Gastrocnemius medialis (tissue), 4 donors: ENCODE measurements at regions not wholly inside any gene's neighbourhood (a gene's known extent, or its start where the extent isn't known, plus 50 kb on each side); places are given as distances from the start of the nearest gene placed in this dataset.

Experiments used
- ATAC-seq, 2 donors: fragments of 150-250 bp; one replicate each; pipeline ENCODE4 v1.9.1; 2016
- DNase-seq, 2 donors: peaks; one replicate each; pipeline ENCODE4 v3.0.0-alpha.2; 2019
- H3K27ac ChIP-seq, 4 donors: fragments of 200-600 bp; sonication (generic); 1 replicate in 1 of 4; 2 replicates in 3 of 4; pipeline ENCODE4 v1.5.1; 2016 to 2018; ENCODE audit warnings: mild to moderate bottlenecking in 2 of 4, moderate library complexity in 1 of 4
- H3K27me3 ChIP-seq, 3 donors: fragments of 200-600 bp; sonication (generic) in 2 of 3; 1 replicate in 1 of 3; 2 replicates in 2 of 3; pipeline versions ENCODE4 v1.5.1 to v1.6.0; 2016 to 2019; ENCODE audit warnings: mild to moderate bottlenecking in 1 of 3, moderate library complexity in 1 of 3
- H3K36me3 ChIP-seq, 2 donors: fragments of 200-600 bp; sonication (generic) in 1 of 2; one replicate each; pipeline ENCODE4 v1.5.1; 2017 to 2018
- H3K4me1 ChIP-seq, 2 donors: fragments of 200-600 bp; sonication (generic) in 1 of 2; one replicate each; pipeline ENCODE4 v1.5.1; 2016 to 2017; ENCODE audit warnings: mild to moderate bottlenecking in 2 of 2
- H3K4me3 ChIP-seq, 4 donors: fragments of 200-600 bp; sonication (generic) in 3 of 4; 1 replicate in 1 of 4; 2 replicates in 3 of 4; pipeline ENCODE4 v1.5.1; 2016 to 2019; ENCODE audit warnings: mild to moderate bottlenecking in 2 of 4
- H3K9me3 ChIP-seq, 3 donors: fragments of 200-600 bp; sonication (generic) in 2 of 3; 1 replicate in 1 of 3; 2 replicates in 2 of 3; pipeline ENCODE4 v1.5.1; 2016 to 2019
- POLR2A ChIP-seq, 2 donors: fragments of 450-650 bp; IDR thresholded peaks; one replicate each; pipeline ENCODE4 v1.6.1; 2017; ENCODE audit warnings: antibody characterized with exemption in 2 of 2, mild to moderate bottlenecking in 2 of 2, moderate library complexity in 2 of 2
- in situ Hi-C, 4 donors: fragments of 200-750 bp; cut with MboI; loops; one replicate each; pipeline versions ENCODE4 v1.15.0 to v1.8.0; 2017; ENCODE audit warnings: low sequenced_read_pairs in 4 of 4
- intact Hi-C: fragments of 100-400 bp; cut with DNase I; formaldehyde crosslinking; loops from one replicate; pipeline ENCODE4 v1.15.1; 2023; ENCODE audit warnings: low total_unique reads
- TF ChIP-seq, protein P1 (sequence below), 5 experiments: fragments of 450-650 bp in 3 of 5; fragments of 200-600 bp in 2 of 5; sonication (generic) in 2 of 5; IDR thresholded peaks in 4 of 5; conservative IDR thresholded peaks in 1 of 5; 1 replicate in 4 of 5; 2 replicates in 1 of 5; pipeline ENCODE4 v1.5.1; 2016 to 2019; ENCODE audit warnings: antibody characterized with exemption in 5 of 5, mild to moderate bottlenecking in 3 of 5, moderate library complexity in 3 of 5

DNA sequence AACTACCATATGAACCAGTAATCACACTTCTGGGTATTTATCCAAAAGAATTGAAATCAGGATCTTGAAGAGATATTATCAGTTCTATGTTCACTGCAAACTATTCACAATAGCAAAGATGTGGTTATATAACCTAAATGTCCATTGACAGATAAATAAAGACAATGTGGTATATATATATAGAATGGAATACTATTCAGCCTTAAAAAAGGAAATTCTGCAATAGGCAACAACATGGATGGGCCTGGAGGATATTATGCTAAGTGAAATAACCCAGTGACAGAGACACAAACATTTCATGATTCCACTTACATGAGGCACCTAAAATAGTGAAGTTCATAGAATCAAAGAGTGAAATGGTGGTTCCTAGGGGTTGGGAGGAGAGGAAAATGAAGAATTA lies 90.6 kb upstream of the CDK1 start:
- Histone ChIP-seq H3K4me1 (no peaks in the 10 kb centered on the region), H3K27ac (no peak overlapping the region), H3K4me3 (no peak overlapping the region), H3K36me3 (no peaks in the 10 kb centered on the region), H3K27me3 (no peaks in the 10 kb centered on the region), H3K9me3 (no peaks in the 10 kb centered on the region)
- ATAC-seq: no peak
- in situ Hi-C loops (no loop called here), intact Hi-C loops (no loop called here)
- TF ChIP-seq, protein P1, sequence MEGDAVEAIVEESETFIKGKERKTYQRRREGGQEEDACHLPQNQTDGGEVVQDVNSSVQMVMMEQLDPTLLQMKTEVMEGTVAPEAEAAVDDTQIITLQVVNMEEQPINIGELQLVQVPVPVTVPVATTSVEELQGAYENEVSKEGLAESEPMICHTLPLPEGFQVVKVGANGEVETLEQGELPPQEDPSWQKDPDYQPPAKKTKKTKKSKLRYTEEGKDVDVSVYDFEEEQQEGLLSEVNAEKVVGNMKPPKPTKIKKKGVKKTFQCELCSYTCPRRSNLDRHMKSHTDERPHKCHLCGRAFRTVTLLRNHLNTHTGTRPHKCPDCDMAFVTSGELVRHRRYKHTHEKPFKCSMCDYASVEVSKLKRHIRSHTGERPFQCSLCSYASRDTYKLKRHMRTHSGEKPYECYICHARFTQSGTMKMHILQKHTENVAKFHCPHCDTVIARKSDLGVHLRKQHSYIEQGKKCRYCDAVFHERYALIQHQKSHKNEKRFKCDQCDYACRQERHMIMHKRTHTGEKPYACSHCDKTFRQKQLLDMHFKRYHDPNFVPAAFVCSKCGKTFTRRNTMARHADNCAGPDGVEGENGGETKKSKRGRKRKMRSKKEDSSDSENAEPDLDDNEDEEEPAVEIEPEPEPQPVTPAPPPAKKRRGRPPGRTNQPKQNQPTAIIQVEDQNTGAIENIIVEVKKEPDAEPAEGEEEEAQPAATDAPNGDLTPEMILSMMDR (IDR thresholded peaks at IDR 0.05 in 4 of 5, conservative IDR thresholded peaks at IDR 0.05 in 1 of 5): no peak
- TF ChIP-seq POLR2A (IDR thresholded peaks at IDR 0.05): no peak
- DNase-seq: no peak

DNA sequence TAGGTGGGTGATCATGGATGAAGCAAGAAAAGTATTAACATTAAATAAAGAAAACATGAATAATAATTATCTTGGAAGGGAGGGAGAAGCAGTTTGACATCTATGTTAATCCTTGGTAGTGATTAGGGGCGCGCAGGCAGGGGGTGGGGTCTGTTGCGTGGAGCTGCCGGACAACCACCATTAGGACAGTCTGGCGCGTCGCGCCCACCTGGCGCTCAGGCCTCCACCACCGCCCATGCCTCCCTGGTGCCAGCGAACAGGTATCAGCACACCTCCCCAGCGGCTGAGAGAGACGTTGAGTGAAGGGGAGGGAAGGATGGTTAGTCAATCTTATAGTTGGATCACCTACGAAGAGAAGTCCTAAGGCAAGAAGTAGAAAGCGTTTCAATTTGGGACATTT lies 94.2 kb upstream of the CDK1 start:
- Histone ChIP-seq H3K4me1 (no peaks in the 10 kb centered on the region), H3K4me3 (no peak overlapping the region), H3K36me3 (no peaks in the 10 kb centered on the region), H3K27me3 (no peaks in the 10 kb centered on the region), H3K9me3 (no peaks in the 10 kb centered on the region), H3K27ac (no peak overlapping the region)
- in situ Hi-C loops (no loop called here), intact Hi-C loops (no loop called here)
- DNase-seq (no peak), ATAC-seq (no peak)
- TF ChIP-seq, protein P1 (IDR thresholded peaks at IDR 0.05 in 4 of 5, conservative IDR thresholded peaks at IDR 0.05 in 1 of 5): no peak
- no peak for TF ChIP-seq POLR2A (IDR thresholded peaks at IDR 0.05)

GRCh38 chr10:60681103-60681502 lies 97.2 kb upstream of the CDK1 start:
- Histone ChIP-seq H3K9me3 (no peaks in the 10 kb centered on the region), H3K36me3 (no peaks in the 10 kb centered on the region), H3K27me3 (no peaks in the 10 kb centered on the region), H3K4me3 (no peak overlapping the region), H3K27ac (no peak overlapping the region), H3K4me1 (no peaks in the 10 kb centered on the region)
- ATAC-seq: no peak
- DNase-seq: no peak
- TF ChIP-seq POLR2A (IDR thresholded peaks at IDR 0.05): no peak
- TF ChIP-seq, protein P1 (IDR thresholded peaks at IDR 0.05 in 4 of 5, conservative IDR thresholded peaks at IDR 0.05 in 1 of 5): no peak
- intact Hi-C loops (no loop called here), in situ Hi-C loops (no loop called here)

DNA sequence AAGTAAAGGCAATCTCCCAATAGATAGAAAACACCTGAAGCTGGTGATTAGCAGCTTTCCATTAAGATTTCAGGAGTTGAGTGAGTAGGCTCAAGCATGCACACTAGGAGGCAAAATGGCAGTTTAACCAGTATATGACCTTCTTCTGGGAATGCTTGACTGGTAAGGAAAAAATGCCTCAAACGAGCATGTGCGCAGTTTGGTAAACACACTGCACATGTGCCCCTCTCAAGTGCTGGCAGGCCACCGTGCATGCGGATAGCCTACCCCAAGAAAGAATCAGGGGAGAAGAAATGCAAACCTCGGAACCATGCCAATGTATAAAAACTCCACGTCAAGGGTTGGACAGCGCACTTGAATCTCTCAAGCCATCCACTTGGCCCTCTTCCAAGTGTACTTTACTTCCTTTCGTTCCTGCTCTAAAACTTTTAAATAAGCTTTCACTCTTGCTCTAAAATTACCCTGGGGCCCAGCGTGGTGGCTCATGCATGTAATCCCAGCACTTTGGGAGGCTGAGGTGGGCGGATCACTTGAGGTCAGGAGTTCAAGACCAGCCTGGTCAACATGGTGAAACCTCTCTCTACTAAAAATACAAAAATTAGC lies 98.8 kb upstream of the CDK1 start:
- H3K4me3 ChIP-seq: no peak overlapping the region
- H3K36me3 ChIP-seq: no peaks in the 10 kb centered on the region
- TF ChIP-seq POLR2A (IDR thresholded peaks at IDR 0.05): no peak
- TF ChIP-seq, protein P1 (IDR thresholded peaks at IDR 0.05 in 4 of 5, conservative IDR thresholded peaks at IDR 0.05 in 1 of 5): no peak
- no peaks in the 10 kb centered on the region for H3K9me3 ChIP-seq
- H3K4me1 ChIP-seq: no peaks in the 10 kb centered on the region
- H3K27ac ChIP-seq: no peak overlapping the region
- intact Hi-C loops: no loop called here
- DNase-seq (no peak), ATAC-seq (no peak)
- no peaks in the 10 kb centered on the region for H3K27me3 ChIP-seq
- in situ Hi-C loops: no loop called here

GRCh38 chr10:60678978-60679377 lies 99.3 kb upstream of the CDK1 start:
- in situ Hi-C loops: no loop called here
- intact Hi-C loops: no loop called here
- no peaks in the 10 kb centered on the region for H3K36me3 ChIP-seq
- H3K4me3 ChIP-seq: no peak overlapping the region
- H3K9me3 ChIP-seq: no peaks in the 10 kb centered on the region
- no peaks in the 10 kb centered on the region for H3K4me1 ChIP-seq
- DNase-seq (no peak), ATAC-seq (no peak)
- TF ChIP-seq, protein P1 (IDR thresholded peaks at IDR 0.05 in 4 of 5, conservative IDR thresholded peaks at IDR 0.05 in 1 of 5): no peak
- TF ChIP-seq POLR2A (IDR thresholded peaks at IDR 0.05): no peak
- H3K27me3 ChIP-seq: no peaks in the 10 kb centered on the region
- H3K27ac ChIP-seq: no peak overlapping the region
